Hepatocyte (in vitro differentiated cells): ENCODE measurements at regions not wholly inside any gene's neighbourhood (a gene's known extent, or its start where the extent isn't known, plus 50 kb on each side); places are given as distances from the start of the nearest gene placed in this dataset.

Experiments used
- CTCF ChIP-seq: fragments of 200-600 bp; sonication (generic); IDR thresholded peaks from 2 replicates; pipeline ENCODE4 v1.5.1; 2016; ENCODE audit warnings: antibody characterized with exemption, mild to moderate bottlenecking; ENCODE audit not compliant: poor library complexity
- EZH2 ChIP-seq: fragments of 200-600 bp; sonication (generic); IDR thresholded peaks from 2 replicates; pipeline ENCODE4 v1.6.1; 2016; ENCODE audit warnings: antibody characterized with exemption, mild to moderate bottlenecking, borderline replicate concordance

- TF ChIP-seq CTCF (no peak), EZH2 (no peak)
These were observed 246.0 kb upstream of the ECI2 start for GRCh38 chr6:4381381-4381780.
